ENCODE measurements at regions not wholly inside any gene's neighbourhood (a gene's known extent, or its start where the extent isn't known, plus 50 kb on each side); places are given as distances from the start of the nearest gene placed in this dataset.

DNA sequence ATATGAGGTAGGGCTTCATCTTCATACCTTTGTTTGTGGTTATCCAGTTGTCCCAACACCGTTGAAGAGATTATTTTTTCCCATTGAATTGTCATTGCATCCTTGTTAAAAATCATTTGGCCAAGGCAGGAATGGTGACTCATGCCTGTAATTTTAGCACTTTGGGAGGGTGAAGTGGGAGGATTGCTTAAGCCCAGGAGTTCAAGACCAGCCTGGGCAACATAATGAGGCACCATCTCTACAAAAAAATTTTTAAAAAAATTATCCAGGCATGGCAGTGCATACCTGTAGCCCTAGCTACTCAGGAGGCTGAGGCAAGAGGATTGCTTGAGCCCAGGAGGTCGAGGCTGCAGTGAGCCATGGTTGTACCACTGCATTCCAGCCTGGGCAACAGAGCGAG is 223.9 kb downstream of the TANC2 start:
- Histone ChIP-seq H3K4me1 (ENCODE audit: control insufficient read depth in 5 of 5, insufficient read depth in 5 of 5, low read length in 5 of 5) (peaks cover 0 to 1% (median 0%) of the 10 kb centered on the region in 5 donors), H3K36me3 (ENCODE audit: control insufficient read depth in 4 of 4, insufficient read depth in 4 of 4, low read length in 4 of 4) (peaks cover 0 to 7% (median 3%) of the 10 kb centered on the region in 4 donors), H3K27ac (ENCODE audit: low read depth in 1 of 2, low read length in 1 of 2) (no peak overlapping the region), H3K9ac (ENCODE audit: insufficient read depth in 1 of 2, low read length in 2 of 2) (no peak overlapping the region), H3K9me3 (ENCODE audit: control insufficient read depth in 4 of 4, insufficient read depth in 3 of 4, low read length in 3 of 4) (no peaks in the 10 kb centered on the region), H3K4me3 (no peak overlapping the region), H3K27me3 (ENCODE audit: control insufficient read depth in 3 of 3, insufficient read depth in 3 of 3, low read length in 2 of 3) (no peaks in the 10 kb centered on the region)
- DNase-seq = no peak
- TF ChIP-seq, protein P1, sequence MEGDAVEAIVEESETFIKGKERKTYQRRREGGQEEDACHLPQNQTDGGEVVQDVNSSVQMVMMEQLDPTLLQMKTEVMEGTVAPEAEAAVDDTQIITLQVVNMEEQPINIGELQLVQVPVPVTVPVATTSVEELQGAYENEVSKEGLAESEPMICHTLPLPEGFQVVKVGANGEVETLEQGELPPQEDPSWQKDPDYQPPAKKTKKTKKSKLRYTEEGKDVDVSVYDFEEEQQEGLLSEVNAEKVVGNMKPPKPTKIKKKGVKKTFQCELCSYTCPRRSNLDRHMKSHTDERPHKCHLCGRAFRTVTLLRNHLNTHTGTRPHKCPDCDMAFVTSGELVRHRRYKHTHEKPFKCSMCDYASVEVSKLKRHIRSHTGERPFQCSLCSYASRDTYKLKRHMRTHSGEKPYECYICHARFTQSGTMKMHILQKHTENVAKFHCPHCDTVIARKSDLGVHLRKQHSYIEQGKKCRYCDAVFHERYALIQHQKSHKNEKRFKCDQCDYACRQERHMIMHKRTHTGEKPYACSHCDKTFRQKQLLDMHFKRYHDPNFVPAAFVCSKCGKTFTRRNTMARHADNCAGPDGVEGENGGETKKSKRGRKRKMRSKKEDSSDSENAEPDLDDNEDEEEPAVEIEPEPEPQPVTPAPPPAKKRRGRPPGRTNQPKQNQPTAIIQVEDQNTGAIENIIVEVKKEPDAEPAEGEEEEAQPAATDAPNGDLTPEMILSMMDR (IDR thresholded peaks at IDR 0.05; ENCODE audit: control extremely low read depth, extremely low read depth) = no peak
- ATAC-seq (ENCODE audit: insufficient read depth, low FRiP score) = no peak
- 89 to 93% methylated on average over 3 of the region's 3 CpGs for WGBS, 2 donors

DNA sequence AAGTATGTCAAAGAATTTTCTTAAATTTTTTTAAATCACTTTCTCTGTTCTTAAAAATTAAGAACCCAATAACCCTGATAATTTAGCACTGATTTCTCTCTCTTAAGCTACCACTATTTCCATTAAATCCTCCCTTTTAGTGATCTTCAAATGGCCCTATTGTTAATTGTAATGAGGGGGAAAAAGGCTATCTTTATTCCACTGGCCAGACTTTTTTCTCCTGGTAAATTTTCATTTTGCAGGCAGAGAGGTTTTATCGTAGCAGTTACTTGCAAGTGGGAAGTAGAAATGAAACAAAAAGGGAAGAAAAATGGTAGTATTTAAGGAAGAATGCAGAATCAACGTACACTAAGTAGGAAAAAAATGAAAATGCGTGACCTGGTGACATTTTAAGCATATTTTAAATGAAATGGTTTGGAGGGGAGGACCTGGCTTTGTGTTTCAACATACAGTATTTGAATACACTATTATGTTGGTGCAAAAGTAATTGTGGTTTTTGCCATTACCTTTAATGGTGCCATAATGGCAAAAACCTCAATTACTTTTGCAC is 224.9 kb downstream of the TANC2 start:
- no peak for ATAC-seq (ENCODE audit: insufficient read depth, low FRiP score)

DNA sequence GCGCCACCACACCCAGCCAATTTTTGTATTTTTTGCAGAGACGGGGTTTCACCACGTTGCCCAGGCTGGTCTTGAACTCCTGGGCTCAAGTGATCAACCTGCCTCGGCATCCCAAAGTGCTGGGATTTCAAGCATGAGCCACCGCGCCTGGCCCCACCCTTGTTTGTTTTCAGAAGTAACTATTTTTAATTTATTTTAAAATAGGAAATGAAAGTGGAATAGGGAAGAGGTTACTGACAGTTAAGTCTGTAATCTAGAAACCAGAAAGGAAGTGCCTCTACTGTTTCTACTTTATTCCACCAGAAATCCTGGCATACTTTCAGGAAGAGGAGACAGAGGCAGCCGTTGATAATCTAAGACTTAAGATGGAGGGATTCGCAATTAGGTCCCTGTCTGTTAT is 225.6 kb downstream of the TANC2 start:
- ATAC-seq (ENCODE audit: insufficient read depth, low FRiP score) (no peak), DNase-seq (no peak)
- Histone ChIP-seq H3K9me3 (ENCODE audit: control insufficient read depth in 4 of 4, insufficient read depth in 3 of 4, low read length in 3 of 4) (no peaks in the 10 kb centered on the region), H3K9ac (ENCODE audit: insufficient read depth in 1 of 2, low read length in 2 of 2) (no peak overlapping the region), H3K4me3 (no peak overlapping the region), H3K4me1 (ENCODE audit: control insufficient read depth in 5 of 5, insufficient read depth in 5 of 5, low read length in 5 of 5) (peaks cover 0 to 1% (median 0%) of the 10 kb centered on the region in 5 donors), H3K36me3 (ENCODE audit: control insufficient read depth in 4 of 4, insufficient read depth in 4 of 4, low read length in 4 of 4) (peaks cover 2 to 12% (median 5%) of the 10 kb centered on the region in 4 donors), H3K27ac (ENCODE audit: low read depth in 1 of 2, low read length in 1 of 2) (no peak overlapping the region), H3K27me3 (ENCODE audit: control insufficient read depth in 3 of 3, insufficient read depth in 3 of 3, low read length in 2 of 3) (no peaks in the 10 kb centered on the region)
- TF ChIP-seq, protein P1 (IDR thresholded peaks at IDR 0.05; ENCODE audit: control extremely low read depth, extremely low read depth) = no peak
- 82 to 84% methylated on average over 8 of the region's 8 CpGs for WGBS, 2 donors

More for the DNA sequence above, 224.9 kb downstream of the TANC2 start:
- Histone ChIP-seq H3K27ac (ENCODE audit: low read depth in 1 of 2, low read length in 1 of 2) (no peak overlapping the region), H3K27me3 (ENCODE audit: control insufficient read depth in 3 of 3, insufficient read depth in 3 of 3, low read length in 2 of 3) (no peaks in the 10 kb centered on the region), H3K9ac (ENCODE audit: insufficient read depth in 1 of 2, low read length in 2 of 2) (no peak overlapping the region), H3K4me1 (ENCODE audit: control insufficient read depth in 5 of 5, insufficient read depth in 5 of 5, low read length in 5 of 5) (peaks cover 0 to 1% (median 0%) of the 10 kb centered on the region in 5 donors), H3K4me3 (no peak overlapping the region), H3K36me3 (ENCODE audit: control insufficient read depth in 4 of 4, insufficient read depth in 4 of 4, low read length in 4 of 4) (peaks cover 2 to 12% (median 5%) of the 10 kb centered on the region in 4 donors), H3K9me3 (ENCODE audit: control insufficient read depth in 4 of 4, insufficient read depth in 3 of 4, low read length in 3 of 4) (no peaks in the 10 kb centered on the region)
- no peak for DNase-seq
- 53 to 72% methylated on average over 3 of the region's 3 CpGs for WGBS, 2 donors
- TF ChIP-seq, protein P1 (IDR thresholded peaks at IDR 0.05; ENCODE audit: control extremely low read depth, extremely low read depth) = no peak

DNA sequence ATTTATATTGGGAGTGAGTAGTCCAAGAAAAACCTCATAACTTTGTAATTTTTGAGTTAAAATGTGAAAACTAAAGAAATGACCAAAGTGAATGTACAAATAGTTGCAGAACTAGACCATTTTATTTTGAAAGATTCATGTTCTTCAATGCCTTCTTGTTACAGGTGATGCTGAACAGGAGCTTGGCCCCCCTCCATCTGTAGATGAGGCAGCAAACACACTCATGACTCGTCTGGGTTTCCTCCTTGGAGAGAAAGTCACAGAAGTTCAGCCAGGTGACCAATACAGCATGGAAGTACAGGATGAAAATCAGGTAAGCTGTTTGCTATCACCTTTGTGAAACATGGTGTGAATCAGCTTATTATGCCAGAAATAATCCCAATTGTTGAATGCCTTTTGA is 227.8 kb downstream of the TANC2 start:
- H3K4me3 ChIP-seq = no peak overlapping the region
- 56 to 70% methylated on average over 1 of the region's 1 CpG for WGBS, 2 donors
- H3K36me3 ChIP-seq (ENCODE audit: control insufficient read depth in 4 of 4, insufficient read depth in 4 of 4, low read length in 4 of 4) = peaks cover 2 to 12% (median 5%) of the 10 kb centered on the region in 4 donors
- H3K9me3 ChIP-seq (ENCODE audit: control insufficient read depth in 4 of 4, insufficient read depth in 3 of 4, low read length in 3 of 4) = no peaks in the 10 kb centered on the region
- TF ChIP-seq, protein P1 (IDR thresholded peaks at IDR 0.05; ENCODE audit: control extremely low read depth, extremely low read depth) = no peak
- no peaks in the 10 kb centered on the region for H3K27me3 ChIP-seq (ENCODE audit: control insufficient read depth in 3 of 3, insufficient read depth in 3 of 3, low read length in 2 of 3)
- DNase-seq (no peak), ATAC-seq (ENCODE audit: insufficient read depth, low FRiP score) (no peak)
- H3K27ac ChIP-seq (ENCODE audit: low read depth in 1 of 2, low read length in 1 of 2) = no peak overlapping the region
- no peaks in the 10 kb centered on the region for H3K4me1 ChIP-seq (ENCODE audit: control insufficient read depth in 5 of 5, insufficient read depth in 5 of 5, low read length in 5 of 5)
- no peak overlapping the region for H3K9ac ChIP-seq (ENCODE audit: insufficient read depth in 1 of 2, low read length in 2 of 2)
